ENCODE measurements at regions not wholly inside any gene's neighbourhood (a gene's known extent, or its start where the extent isn't known, plus 50 kb on each side); places are given as distances from the start of the nearest gene placed in this dataset.

DNA sequence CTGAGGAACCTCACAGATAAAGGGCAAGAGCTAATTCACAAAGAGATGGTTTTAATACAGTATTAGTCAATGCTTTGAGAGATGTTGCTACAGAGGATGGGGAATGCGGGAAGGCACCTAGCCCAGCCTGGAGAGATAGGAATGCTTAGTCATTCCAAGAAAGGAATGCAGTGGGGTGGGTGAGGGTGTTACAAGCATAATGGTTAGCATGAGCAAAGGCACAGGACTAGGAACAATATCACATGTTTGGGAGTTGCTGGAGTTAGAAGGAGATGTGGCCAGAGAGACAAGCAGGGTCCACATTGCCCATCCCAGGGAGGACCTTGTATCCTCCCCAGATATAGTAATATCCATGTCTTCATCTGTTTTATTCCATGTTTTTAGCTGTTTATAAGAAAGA, 107.0 kb upstream of the OGFRL1 start:
- DNase-seq (no peak), ATAC-seq (no peak)
- Mint-ChIP-seq H3K36me3 (ENCODE audit: low read depth) (no peaks in the 10 kb centered on the region), H3K27me3 (peaks cover 22% of the 10 kb centered on the region), H3K27ac (no peak overlapping the region), H3K9me3 (ENCODE audit: low read depth) (no peaks in the 10 kb centered on the region), H3K4me1 (no peaks in the 10 kb centered on the region), H3K4me3 (no peak overlapping the region)
- POLR2A ChIA-PET, result no interaction called here
- CTCF ChIA-PET, result no interaction called here
- intact Hi-C loops (cut with DNase I, micrococcal nuclease), result no loop called here

DNA sequence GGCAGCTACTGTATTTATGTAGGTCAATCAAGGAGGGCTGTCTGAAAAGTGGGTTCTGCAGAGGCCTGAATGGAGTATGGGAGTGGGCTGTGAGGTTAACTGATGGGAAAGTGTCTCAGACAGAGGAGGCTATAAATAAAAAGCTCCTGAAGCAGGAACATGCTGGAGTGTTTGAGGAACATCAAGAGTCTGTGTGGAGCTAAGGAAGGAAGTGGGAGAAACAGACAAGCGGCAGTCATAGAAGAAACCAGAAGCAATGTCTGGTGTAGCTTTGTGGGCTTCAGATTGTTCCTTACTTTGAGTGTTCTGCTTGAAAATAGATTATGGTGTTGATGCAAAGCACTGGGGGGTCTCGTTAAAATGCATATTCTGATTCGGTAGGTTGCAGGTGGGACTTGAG, 101.5 kb upstream of the OGFRL1 start:
- intact Hi-C loops (cut with DNase I, micrococcal nuclease), result no loop called here
- CTCF ChIA-PET, result interaction anchor here (1.1 kb wide), 1 partner anchor 9 kb away, joined by 4 read pairs; no protein-coding TSS in a partner anchor
- DNase-seq (no peak), ATAC-seq (no peak)
- Mint-ChIP-seq H3K27ac (no peak overlapping the region), H3K4me1 (no peaks in the 10 kb centered on the region), H3K4me3 (no peak overlapping the region), H3K36me3 (ENCODE audit: low read depth) (no peaks in the 10 kb centered on the region), H3K27me3 (peaks cover 12% of the 10 kb centered on the region), H3K9me3 (ENCODE audit: low read depth) (no peaks in the 10 kb centered on the region)
- POLR2A ChIA-PET, result no interaction called here

DNA sequence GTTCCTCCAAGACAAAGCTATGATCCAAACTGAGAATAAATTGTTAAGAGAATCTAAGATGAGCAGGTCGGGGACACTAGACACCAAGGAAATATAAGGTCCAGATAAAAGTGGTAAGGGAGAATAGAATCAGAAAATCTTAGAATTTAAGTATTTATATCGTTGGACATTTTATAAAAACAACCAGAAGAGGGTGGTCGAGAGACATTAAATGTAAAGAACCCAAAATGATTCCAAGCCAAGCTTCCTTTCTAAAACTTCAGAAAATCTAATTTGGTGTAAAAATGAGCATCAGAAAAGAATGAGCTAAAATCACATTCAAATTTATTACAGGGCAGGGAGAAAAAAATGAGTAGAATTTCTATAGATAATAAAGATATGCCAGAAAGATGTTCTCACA, 97.8 kb upstream of the OGFRL1 start:
- Mint-ChIP-seq H3K9me3 (ENCODE audit: low read depth) (no peaks in the 10 kb centered on the region), H3K27me3 (peaks cover 6% of the 10 kb centered on the region), H3K36me3 (ENCODE audit: low read depth) (no peaks in the 10 kb centered on the region), H3K4me1 (no peaks in the 10 kb centered on the region), H3K4me3 (no peak overlapping the region), H3K27ac (no peak overlapping the region)
- POLR2A ChIA-PET, result no interaction called here
- CTCF ChIA-PET, result interaction anchor here (1.5 to 1.6 kb wide), 2 partner anchors 155 to 160 kb away, joined by 6 to 8 read pairs; no protein-coding TSS in a partner anchor
- no peak for DNase-seq
- intact Hi-C loops (cut with DNase I, micrococcal nuclease), result loop anchor here (1.0 kb wide), 1 partner anchor 158 kb away; no protein-coding TSS in a partner anchor
- ATAC-seq, result no peak

DNA sequence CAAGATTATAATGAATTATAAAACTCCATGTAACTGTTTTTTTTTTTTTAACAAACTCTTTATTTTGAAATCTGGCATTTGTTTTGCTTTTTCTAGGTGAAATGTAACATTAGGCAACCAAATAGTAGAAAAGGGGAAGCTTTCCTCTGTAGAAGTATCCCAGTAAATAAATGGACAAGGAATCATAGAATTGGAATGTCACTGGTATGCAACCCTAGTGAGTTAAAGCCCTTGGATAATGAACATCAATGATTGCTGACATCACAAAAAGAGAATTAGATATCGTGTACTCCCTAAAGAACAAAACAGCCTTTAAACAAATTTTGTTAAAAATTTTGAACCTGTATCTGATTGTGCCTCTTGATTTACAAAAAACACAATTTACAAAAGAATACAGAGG, 93.9 kb upstream of the OGFRL1 start:
- DNase-seq (no peak), ATAC-seq (no peak)
- no peaks in the 10 kb centered on the region for H3K36me3 Mint-ChIP-seq (ENCODE audit: low read depth)
- no peaks in the 10 kb centered on the region for H3K4me1 Mint-ChIP-seq
- intact Hi-C loops (cut with DNase I, micrococcal nuclease), result no loop called here
- ChIA-PET POLR2A (no interaction called here), CTCF (interaction anchor here (0.6 to 1.3 kb wide), 2 partner anchors 11 to 1557 kb away, joined by 3 read pairs; no protein-coding TSS in a partner anchor)
- H3K4me3 Mint-ChIP-seq, result no peak overlapping the region
- no peak overlapping the region for H3K27ac Mint-ChIP-seq
- no peaks in the 10 kb centered on the region for H3K9me3 Mint-ChIP-seq (ENCODE audit: low read depth)
- peaks cover 1% of the 10 kb centered on the region for H3K27me3 Mint-ChIP-seq

DNA sequence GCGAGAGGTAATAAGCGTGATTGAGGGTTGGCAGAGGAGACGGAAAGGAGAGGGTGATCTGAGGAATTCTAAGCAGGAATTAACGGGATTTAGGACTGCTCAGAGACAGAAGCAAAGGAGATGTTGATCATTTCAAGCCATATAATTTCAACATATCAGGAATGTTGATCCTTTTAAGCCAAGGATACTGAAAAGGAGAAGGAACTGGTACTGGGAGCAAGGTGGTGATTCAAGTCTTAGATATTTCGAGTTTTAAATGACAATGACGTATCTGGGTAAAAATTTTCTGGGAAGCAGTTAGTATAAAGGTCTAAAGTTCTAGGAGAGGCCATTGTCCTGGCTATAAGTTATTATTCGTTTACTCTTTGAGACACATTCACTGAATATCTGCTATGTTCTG, 91.3 kb upstream of the OGFRL1 start:
- ChIA-PET CTCF (interaction anchor here (1.0 kb wide), 1 partner anchor 154 kb away, joined by 3 read pairs; no protein-coding TSS in a partner anchor), POLR2A (no interaction called here)
- Mint-ChIP-seq H3K9me3 (ENCODE audit: low read depth) (no peaks in the 10 kb centered on the region), H3K27ac (no peak overlapping the region), H3K36me3 (ENCODE audit: low read depth) (no peaks in the 10 kb centered on the region), H3K27me3 (peaks cover 3% of the 10 kb centered on the region), H3K4me1 (no peaks in the 10 kb centered on the region), H3K4me3 (no peak overlapping the region)
- no peak for ATAC-seq
- intact Hi-C loops (cut with DNase I, micrococcal nuclease), result no loop called here
- no peak for DNase-seq

DNA sequence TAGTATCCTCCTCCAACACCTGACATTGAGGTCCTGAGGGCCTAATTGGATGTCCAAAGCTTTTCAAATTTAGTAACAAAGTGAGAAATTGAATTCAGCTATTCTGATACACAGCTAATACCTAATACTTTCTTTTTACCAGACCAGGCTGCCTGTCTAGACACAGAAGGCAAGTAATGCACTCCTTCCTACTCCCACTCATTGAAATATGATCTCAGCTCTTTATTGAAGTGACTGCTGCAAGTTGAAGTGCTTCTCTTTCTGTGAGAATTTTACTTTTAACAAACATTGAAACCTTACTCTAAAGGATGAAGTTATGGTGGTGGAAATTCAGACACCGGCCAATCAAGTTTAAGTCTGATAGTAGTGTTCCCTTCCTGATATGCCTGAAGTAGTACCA, 90.8 kb upstream of the OGFRL1 start:
- no peak for ATAC-seq

DNA sequence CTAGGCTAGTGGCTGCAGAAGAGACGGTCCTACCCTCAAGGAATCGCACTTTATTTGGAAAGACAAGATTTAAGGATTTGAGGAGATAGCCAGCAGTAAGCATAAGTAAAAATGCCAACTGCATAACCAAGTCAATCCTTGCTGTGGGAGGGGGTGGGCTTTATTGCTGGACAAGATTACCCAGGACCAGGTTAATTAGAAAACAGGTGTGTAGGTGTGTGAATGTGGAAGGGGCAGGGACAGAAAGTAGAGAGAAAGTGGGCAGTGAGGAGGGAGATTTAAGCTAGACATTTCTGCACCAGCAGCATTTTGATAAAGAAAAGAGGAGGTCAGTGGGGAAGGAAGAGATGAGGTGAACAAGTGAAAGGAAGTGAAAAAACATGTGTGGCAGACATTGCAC, 89.7 kb upstream of the OGFRL1 start:
- no peak overlapping the region for H3K27ac Mint-ChIP-seq
- ChIA-PET CTCF (interaction anchor here (0.6 to 1.4 kb wide), 3 partner anchors 11 to 761 kb away, joined by 3 to 5 read pairs (median 3); no protein-coding TSS in a partner anchor), POLR2A (no interaction called here)
- peaks cover 3% of the 10 kb centered on the region for H3K27me3 Mint-ChIP-seq
- no peak for DNase-seq
- intact Hi-C loops (cut with DNase I, micrococcal nuclease), result no loop called here
- no peak overlapping the region for H3K4me3 Mint-ChIP-seq
- no peaks in the 10 kb centered on the region for H3K9me3 Mint-ChIP-seq (ENCODE audit: low read depth)
- H3K36me3 Mint-ChIP-seq (ENCODE audit: low read depth), result no peaks in the 10 kb centered on the region
- no peak for ATAC-seq
- no peaks in the 10 kb centered on the region for H3K4me1 Mint-ChIP-seq

More for the DNA sequence above, 90.8 kb upstream of the OGFRL1 start:
- POLR2A ChIA-PET, result no interaction called here
- Mint-ChIP-seq H3K36me3 (ENCODE audit: low read depth) (no peaks in the 10 kb centered on the region), H3K4me1 (no peaks in the 10 kb centered on the region), H3K27me3 (peaks cover 3% of the 10 kb centered on the region), H3K27ac (no peak overlapping the region), H3K9me3 (ENCODE audit: low read depth) (no peaks in the 10 kb centered on the region), H3K4me3 (no peak overlapping the region)
- DNase-seq, result no peak
- intact Hi-C loops (cut with DNase I, micrococcal nuclease), result no loop called here
- CTCF ChIA-PET, result interaction anchor here (1.0 kb wide), 1 partner anchor 154 kb away, joined by 3 read pairs; no protein-coding TSS in a partner anchor

DNA sequence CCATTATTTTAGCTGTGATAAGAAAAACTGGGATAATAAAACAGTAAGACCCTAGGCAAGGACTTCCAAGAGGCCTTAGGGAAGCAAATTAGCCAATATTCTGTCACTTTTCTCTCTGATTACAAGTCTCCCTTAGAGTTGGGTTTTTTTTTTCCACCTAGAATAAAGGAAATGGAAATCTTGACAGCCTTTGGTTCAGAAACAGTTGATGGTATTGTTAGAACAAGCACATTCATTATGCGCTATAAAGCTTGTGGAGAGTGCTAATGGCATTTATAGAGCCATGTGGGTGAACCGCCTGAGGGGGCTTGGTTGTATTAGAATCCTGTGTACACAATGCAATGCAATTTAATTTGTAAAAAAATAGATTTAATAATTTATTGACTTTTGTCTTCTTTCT, 88.9 kb upstream of the OGFRL1 start:
- CTCF ChIA-PET, result interaction anchor here (0.7 kb wide), 1 partner anchor 200 kb away, joined by 3 read pairs; no protein-coding TSS in a partner anchor
- H3K27me3 Mint-ChIP-seq, result peaks cover 3% of the 10 kb centered on the region
- H3K9me3 Mint-ChIP-seq (ENCODE audit: low read depth), result no peaks in the 10 kb centered on the region
- POLR2A ChIA-PET, result no interaction called here
- intact Hi-C loops (cut with DNase I, micrococcal nuclease), result no loop called here
- no peaks in the 10 kb centered on the region for H3K36me3 Mint-ChIP-seq (ENCODE audit: low read depth)
- H3K4me1 Mint-ChIP-seq, result no peaks in the 10 kb centered on the region
- no peak overlapping the region for H3K27ac Mint-ChIP-seq
- DNase-seq (no peak), ATAC-seq (no peak)
- no peak overlapping the region for H3K4me3 Mint-ChIP-seq

DNA sequence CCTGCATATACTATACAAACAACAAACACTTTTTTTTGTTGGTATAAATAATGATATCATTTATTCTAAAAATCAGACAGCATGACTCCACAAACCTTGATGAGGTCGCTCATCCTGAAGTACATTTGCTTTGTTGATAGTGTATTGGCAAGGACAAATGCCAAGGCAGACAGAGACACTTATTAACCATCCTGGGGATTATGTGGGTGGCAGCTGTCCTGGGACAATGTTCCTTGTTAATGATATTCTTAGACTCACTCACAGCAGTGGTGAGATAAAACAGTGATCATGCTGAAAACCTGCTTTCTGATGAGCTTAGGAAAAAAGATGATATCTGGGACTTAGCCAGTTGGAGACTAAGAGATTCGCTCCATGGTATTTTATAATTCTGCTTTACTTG, 85.4 kb upstream of the OGFRL1 start:
- no peak for ATAC-seq
- intact Hi-C loops (cut with DNase I, micrococcal nuclease), result no loop called here
- H3K4me3 Mint-ChIP-seq, result no peak overlapping the region

DNA sequence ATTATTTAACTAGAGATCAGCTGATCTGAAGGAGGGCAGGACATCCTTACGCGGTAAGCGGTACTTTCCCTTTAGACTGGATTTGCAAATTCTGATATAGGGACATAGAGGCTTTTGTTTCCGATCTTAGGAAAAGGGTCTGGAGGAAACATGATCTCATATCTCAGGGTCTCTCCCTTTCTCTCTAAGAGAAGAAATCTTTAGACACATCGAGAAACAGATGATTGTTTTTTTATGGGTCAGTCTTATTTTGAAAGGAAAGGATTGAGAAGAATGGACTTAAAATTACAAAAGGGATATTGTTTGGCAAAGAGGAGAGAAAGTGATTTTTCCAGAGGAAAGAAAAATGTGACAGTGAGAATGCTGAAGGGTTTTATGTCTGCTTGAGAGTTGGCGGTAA, 83.9 kb upstream of the OGFRL1 start:
- ATAC-seq (no peak), DNase-seq (no peak)
- intact Hi-C loops (cut with DNase I, micrococcal nuclease), result no loop called here
- Mint-ChIP-seq H3K36me3 (ENCODE audit: low read depth) (no peaks in the 10 kb centered on the region), H3K4me3 (no peak overlapping the region), H3K27ac (no peak overlapping the region), H3K4me1 (no peaks in the 10 kb centered on the region), H3K9me3 (ENCODE audit: low read depth) (no peaks in the 10 kb centered on the region), H3K27me3 (peaks cover 2% of the 10 kb centered on the region)
- ChIA-PET CTCF (no interaction called here), POLR2A (no interaction called here)

More for the DNA sequence above, 85.4 kb upstream of the OGFRL1 start:
- Mint-ChIP-seq H3K36me3 (ENCODE audit: low read depth) (no peaks in the 10 kb centered on the region), H3K27me3 (peaks cover 3% of the 10 kb centered on the region), H3K4me1 (no peaks in the 10 kb centered on the region), H3K27ac (no peak overlapping the region), H3K9me3 (ENCODE audit: low read depth) (no peaks in the 10 kb centered on the region)
- ChIA-PET CTCF (no interaction called here), POLR2A (no interaction called here)
- no peak for DNase-seq

DNA sequence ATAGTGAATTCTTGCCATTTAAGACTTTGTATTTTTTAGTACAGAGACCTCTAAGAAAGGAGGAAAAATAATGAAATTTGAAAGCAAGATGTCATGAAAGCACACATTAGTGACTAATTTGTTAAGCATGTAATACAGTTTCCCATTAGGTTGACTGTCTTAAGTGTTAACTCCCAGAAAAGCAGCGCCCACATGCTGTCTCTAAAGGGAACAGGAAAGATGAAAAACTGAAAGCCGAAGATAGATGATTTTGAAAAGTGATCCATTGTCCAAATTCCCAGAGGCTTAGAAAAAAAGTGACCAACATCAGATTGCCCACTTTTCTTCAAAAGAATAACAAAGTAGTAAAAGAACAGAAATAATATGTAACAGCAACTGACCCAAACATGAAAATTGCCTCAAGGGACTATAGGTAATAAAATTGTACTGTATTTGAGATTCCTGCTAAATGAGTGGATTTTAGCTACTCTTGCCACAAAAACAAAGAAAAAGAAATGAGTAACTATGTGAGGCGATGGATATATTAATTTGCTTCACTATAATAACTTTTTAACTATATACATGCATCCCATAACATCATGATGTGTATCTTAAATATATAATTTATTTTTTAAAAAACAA, 83.2 kb upstream of the OGFRL1 start:
- no peak for DNase-seq
- Mint-ChIP-seq H3K36me3 (ENCODE audit: low read depth) (no peaks in the 10 kb centered on the region), H3K27ac (no peak overlapping the region), H3K9me3 (ENCODE audit: low read depth) (no peaks in the 10 kb centered on the region), H3K4me3 (no peak overlapping the region), H3K27me3 (peaks cover 2% of the 10 kb centered on the region), H3K4me1 (no peaks in the 10 kb centered on the region)
- POLR2A ChIA-PET, result no interaction called here
- CTCF ChIA-PET, result no interaction called here
- intact Hi-C loops (cut with DNase I, micrococcal nuclease), result no loop called here
- no peak for ATAC-seq

DNA sequence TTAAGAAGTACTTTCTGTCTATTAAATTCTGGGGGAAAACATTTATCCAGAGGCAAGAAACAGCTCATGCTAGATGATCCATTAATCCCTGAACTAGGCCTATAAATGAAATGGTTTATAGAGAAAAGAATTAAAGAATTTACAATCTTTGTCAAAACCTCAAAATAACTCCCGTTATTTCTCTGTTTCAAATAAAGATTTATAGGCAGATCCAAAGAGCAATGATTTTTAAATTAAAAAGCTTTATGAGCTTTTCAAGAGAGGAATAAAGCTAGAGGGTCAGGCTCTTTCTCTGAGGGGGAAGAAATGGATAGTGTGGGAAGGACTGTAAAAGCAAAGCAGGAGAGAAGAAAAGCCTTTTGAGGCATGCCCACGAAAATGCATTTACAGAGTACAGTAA, 82.5 kb upstream of the OGFRL1 start:
- ATAC-seq (no peak), DNase-seq (no peak)
- Mint-ChIP-seq H3K27ac (no peak overlapping the region), H3K4me1 (no peaks in the 10 kb centered on the region), H3K9me3 (ENCODE audit: low read depth) (no peaks in the 10 kb centered on the region), H3K27me3 (no peaks in the 10 kb centered on the region), H3K4me3 (no peak overlapping the region), H3K36me3 (ENCODE audit: low read depth) (no peaks in the 10 kb centered on the region)
- CTCF ChIA-PET, result no interaction called here
- POLR2A ChIA-PET, result no interaction called here
- intact Hi-C loops (cut with DNase I, micrococcal nuclease), result no loop called here
